Sciatic nerve (tissue), 2 donors: ENCODE measurements at regions not wholly inside any gene's neighbourhood (a gene's known extent, or its start where the extent isn't known, plus 50 kb on each side); places are given as distances from the start of the nearest gene placed in this dataset.
"Not testable (repeated sequence)": the region's sequence is repeated elsewhere in the genome, so short reads cannot be mapped to it uniquely, and the experiment has no call there.

Source experiments
- ATAC-seq: fragments of 200-7000 bp; cut with Tn5 transposase; one replicate; pipeline ENCODE4 v1.9.1; 2020; ENCODE audit warnings: mild to moderate bottlenecking, moderate library complexity
- DNase-seq: peaks from one replicate; pipeline ENCODE4 v3.0.0-alpha.2; 2020; ENCODE audit warnings: low spot score
- intact Hi-C: fragments of 100-400 bp; cut with DNase I; formaldehyde crosslinking; loops from one replicate; pipeline ENCODE4 v1.14.2; 2022
- donor health status: DM: no; HTN: no; CAD: no.
- donor health status: DM: no; HTN: no; CAD: no.

DNA sequence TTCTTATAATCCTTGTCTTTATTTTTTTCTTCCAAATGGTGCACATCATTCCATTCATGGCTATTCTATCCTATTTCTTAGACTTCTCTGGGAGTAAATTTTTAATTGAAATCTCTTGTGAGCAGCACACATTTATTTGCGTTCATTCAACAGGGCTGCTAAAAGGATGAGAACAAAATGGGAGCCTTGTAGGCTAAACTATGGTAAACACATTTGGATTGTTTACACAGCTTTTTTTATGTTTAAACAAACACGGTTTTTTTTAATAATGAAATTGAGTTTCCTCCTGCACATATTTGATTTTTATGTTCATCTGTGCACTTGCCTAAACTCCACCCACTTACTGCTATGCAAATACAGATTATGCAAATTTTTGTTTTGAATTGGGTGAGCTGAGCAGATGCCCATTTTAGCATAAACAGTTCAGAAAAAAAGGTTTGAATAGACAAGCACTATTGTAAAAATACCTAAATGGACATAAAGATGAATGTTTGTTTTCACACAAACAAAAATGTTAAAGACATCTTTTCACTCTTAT is 92.0 kb downstream of the OLIG3 start:
- intact Hi-C loops: no loop called here
- no peak for DNase-seq
- ATAC-seq: no peak

DNA sequence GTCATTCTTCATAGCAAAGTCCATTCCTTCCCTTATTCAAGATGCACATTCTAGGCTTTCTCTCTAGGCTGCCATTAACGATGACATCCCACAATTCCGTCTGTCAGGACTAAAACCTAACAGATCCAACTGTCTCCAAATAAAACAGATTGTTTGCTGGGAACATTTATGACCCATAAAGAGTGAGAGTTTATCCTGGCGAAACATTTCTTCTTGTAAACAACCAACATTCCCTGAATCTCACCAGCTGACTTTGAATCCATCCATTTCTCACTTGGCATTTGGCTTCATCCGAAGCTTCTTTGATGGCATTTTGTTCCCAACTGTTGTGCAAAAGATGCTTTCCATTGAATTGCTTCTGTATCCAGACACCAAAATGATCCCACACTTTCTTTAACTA is 93.1 kb downstream of the OLIG3 start:
- DNase-seq (no peak), ATAC-seq (no peak)
- intact Hi-C loops: no loop called here

- intact Hi-C loops: no loop called here
- DNase-seq: no peak
- no peak for ATAC-seq
Observed at GRCh38 chr6:137399881-137400443, 94.2 kb downstream of the OLIG3 start.

- no peak for ATAC-seq
- DNase-seq: no peak
- intact Hi-C loops: no loop called here
Observed at GRCh38 chr6:137395316-137395715, 98.9 kb downstream of the OLIG3 start.

DNA sequence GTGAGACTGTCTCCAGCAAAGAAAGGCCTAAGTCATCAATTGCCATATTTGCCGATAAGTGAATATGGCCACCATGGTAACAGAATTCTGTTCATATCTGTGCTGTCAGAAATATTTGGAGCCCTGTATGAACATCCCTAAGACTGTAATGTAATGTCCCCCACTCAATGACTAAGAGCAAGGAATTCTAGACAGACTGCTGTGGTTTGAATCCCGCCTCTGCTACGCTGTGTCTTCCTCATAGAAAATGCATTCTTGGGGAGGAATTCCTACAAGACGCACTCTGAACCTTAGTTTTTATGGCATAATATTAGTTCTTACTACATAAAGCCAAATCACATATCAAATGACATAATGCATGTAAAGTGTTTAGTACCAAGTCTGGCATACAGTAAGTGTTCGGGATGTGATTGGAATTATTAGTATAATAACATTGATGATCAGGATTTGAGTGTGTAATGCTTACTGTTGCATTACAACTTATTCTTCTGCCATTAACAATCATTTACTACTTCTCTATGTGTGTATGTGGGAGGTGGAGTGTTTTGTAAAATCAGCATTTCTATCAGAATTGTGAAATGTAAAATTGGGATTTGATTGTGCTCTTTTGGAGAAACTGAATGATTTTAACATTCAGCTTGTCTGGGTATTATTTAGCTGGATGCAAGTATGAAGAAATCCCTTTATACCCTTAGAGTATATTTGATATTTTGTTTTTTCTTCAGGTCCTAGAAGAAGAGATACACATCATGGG is 103.0 kb downstream of the OLIG3 start:
- DNase-seq (no peak), ATAC-seq (no peak)
- intact Hi-C loops: no loop called here

DNA sequence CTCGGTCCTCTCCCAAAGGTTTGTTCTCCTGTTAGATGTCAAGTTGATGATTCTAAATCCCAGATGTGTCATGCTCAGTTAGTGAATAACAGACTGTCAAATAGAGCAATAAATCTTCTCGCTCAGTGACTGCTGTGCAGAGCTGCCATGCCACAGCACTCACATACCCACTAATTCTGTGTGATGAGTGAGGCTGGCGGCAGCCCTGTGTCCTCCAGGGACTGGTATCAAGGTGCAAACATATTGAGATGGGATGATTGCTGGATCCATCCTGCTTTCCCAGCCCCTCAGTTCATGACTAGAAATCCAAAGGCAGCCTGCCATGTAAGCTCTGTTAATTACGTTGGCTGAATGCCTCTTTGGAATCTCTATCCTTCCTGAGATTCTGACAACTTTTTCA is 103.9 kb downstream of the OLIG3 start:
- no peak for DNase-seq
- intact Hi-C loops: no loop called here
- ATAC-seq: no peak

- intact Hi-C loops: no loop called here
- no peak for ATAC-seq
- no peak for DNase-seq
Observed at GRCh38 chr6:137389150-137389704, 105.0 kb downstream of the OLIG3 start.

DNA sequence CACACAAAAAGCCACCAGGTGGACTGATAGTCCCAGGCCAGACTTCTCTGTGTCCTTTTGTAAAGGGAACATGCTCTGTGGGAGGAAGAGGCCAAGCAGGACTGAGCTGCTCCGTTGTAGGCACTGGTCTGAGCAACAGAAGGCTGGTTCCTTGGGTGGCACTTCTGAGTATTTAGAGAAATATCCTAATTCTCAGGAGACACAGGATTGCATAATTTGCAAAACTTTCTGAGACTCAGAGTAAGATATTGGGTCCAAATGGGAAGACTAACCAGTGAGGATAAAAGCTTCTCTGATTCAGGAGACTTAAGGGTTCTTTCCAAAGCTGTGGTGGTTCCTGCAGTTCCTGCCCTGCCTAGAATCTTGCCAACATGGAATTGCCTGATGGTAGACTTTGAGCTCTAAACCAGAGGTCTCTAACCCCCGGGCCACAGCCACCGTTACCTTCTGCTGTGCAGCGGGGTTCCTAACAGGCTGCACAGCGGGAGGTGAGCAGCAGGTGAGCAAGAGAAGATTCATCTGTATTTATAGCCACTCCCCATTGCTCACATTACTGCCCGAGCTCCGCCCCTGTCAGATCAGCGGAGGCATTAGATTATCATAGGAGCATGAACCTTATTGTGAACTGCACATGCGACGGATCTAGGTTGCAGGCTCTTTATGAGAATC is 107.0 kb downstream of the OLIG3 start:
- ATAC-seq: no peak
- DNase-seq: no peak
- intact Hi-C loops: no loop called here

DNA sequence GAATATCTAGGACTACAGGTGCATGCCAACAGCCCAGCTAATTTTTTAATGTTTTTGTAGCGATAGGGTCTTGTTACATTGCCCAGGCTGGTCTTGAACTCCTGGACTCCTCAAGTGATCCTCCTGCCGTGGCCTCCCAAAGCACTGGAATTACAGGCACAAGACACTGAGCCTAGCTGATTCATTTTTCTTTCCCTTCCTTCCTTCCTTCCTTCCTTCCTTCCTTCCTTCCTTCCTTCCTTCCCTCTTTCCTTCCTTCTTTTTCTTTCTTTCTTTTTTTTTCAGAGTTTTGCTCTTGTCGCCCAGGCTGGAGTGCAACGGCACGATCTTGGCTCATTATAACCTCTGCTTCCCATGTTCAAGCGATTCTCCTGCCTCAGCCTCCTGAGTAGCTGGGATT is 110.9 kb downstream of the OLIG3 start:
- DNase-seq, intact Hi-C loops, ATAC-seq: not testable (repeated sequence)

DNA sequence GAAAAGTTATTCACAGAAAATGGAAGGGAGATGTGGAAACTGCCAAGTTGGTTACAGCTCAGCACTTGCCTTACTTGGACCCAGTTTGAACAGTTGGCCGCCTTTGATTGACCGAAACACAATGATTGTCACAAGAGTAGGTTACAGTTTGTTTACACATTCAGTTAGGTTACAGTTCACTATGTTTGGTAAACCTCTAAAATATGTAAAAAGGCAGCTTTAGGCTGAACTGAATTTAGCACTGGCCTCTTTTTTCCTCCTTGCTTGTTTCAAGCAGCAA is 116.2 kb downstream of the OLIG3 start:
- ATAC-seq (no peak), DNase-seq (no peak)
- intact Hi-C loops: no loop called here

GRCh38 chr6:137373296-137373695 is 120.9 kb downstream of the OLIG3 start:
- ATAC-seq (no peak), DNase-seq (no peak)
- intact Hi-C loops: no loop called here

DNA sequence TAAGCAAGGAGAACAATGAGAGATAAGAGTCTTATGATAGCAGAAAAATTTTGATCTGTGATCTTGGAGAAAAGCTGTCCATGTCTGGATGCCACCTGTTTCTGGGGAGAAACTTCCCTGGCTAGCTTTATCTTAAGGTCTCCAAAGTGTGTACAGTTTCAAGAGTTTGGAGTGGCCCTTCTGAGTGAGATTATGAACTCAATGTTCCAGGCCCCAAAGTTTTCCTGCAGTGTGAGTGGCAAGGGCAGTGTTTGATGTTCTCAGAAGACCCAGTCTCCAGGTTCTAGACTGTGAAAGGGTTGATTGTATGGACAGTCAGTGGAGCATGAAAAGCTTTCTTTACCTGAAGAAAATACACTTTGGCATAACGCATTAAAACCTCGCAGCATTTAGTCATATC is 121.7 kb downstream of the OLIG3 start:
- intact Hi-C loops: no loop called here

DNA sequence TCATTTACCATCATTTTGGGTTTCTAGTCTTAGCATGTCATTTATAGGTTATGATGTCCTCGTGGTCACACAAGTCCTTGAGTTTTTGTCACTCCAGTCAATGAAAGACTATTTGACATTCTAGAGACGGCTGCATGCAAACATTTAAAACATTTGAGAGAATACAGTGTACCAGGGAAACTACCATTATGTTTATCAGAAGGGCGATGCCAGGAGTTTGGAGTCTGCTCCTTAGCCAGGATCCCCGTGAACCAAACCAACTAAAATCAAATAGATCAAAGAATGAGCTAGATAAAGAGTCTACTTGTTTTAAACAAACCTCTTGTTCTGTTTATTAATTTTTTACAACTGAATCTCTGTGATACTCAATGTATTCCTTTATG is 122.6 kb downstream of the OLIG3 start:
- intact Hi-C loops: no loop called here
- no peak for DNase-seq
- no peak for ATAC-seq

More for the DNA sequence above, 121.7 kb downstream of the OLIG3 start:
- ATAC-seq: no peak
- no peak for DNase-seq

DNA sequence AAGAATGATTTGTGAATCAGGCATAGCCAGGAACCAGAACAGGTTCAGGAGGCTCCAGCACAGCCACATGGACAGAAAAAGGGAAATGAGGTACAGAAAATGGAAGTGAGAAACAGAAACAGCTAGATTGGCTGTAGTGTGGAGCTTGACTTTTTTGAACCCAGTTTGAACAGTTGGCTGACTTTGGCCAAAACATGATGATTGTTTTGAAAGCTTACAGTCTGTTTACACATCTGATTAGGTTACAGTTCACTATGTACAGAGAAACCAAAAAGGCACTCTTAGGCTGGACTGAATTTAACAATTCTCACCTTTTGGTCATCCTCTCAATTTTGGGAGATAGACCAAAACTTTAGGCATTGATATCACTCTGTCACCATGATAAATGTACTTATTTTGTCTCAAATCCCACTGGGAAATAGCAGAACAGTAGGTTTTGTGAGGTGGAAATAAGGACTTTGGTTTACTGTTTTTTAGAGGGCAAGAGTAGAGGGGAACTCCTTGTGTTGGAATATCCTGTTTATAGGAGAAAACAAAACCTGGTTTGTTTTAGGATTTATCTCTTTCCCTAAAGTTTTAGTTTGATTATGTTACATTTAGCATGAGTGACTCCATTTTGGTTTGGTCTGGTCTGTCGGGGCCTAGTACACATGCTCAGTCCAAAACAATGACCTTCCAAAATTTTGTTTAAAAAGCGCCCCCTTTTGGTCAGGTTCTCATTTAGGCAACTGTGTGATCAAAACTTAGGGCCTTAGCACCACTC is 123.1 kb downstream of the OLIG3 start:
- intact Hi-C loops: no loop called here
- DNase-seq: no peak
- ATAC-seq: no peak

- intact Hi-C loops: loop anchor here (2.0 kb wide), 1 partner anchor 54 kb away; no protein-coding TSS in a partner anchor
- ATAC-seq (no peak), DNase-seq (no peak)
Observed at GRCh38 chr6:137369136-137369535, 125.1 kb downstream of the OLIG3 start.

DNA sequence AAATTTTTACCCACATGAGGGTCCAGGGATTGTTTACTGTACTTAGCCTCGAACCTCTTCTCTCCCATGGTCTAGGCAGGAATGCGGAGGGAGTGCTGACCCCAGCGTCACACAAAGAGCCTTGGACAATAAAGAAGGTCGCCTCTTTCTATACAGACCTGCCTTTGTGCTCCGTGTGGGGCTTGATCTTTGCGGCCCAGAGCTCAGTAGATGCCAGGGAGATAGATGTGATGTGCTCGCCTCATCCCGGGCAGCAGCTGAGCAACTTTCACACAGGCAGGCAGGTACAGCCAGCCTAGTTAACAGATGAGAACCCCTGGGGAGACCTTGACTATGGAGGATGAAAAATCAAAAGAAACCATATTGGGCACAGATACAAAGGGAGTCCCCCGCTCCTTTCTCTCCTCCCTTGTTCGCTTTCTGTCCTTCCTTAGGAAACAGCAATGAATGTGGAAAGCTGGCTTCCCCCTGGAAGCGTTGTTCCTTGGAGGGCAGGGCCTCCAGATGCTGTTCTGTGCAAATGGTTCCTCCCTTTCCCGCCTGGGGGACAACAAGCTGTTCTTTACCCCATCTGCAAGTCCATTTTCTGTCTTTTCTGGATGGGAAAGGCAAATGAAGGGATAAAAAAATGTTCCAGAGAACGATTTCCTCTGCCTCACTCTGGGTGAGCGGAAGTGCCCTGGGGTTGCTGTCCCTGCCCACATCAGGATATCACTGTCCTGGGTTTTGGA is 128.3 kb downstream of the OLIG3 start:
- DNase-seq (no peak), ATAC-seq (no peak)
- intact Hi-C loops: no loop called here

GRCh38 chr6:137363805-137364138 is 130.4 kb downstream of the OLIG3 start:
- intact Hi-C loops: no loop called here
- ATAC-seq (no peak), DNase-seq (no peak)

DNA sequence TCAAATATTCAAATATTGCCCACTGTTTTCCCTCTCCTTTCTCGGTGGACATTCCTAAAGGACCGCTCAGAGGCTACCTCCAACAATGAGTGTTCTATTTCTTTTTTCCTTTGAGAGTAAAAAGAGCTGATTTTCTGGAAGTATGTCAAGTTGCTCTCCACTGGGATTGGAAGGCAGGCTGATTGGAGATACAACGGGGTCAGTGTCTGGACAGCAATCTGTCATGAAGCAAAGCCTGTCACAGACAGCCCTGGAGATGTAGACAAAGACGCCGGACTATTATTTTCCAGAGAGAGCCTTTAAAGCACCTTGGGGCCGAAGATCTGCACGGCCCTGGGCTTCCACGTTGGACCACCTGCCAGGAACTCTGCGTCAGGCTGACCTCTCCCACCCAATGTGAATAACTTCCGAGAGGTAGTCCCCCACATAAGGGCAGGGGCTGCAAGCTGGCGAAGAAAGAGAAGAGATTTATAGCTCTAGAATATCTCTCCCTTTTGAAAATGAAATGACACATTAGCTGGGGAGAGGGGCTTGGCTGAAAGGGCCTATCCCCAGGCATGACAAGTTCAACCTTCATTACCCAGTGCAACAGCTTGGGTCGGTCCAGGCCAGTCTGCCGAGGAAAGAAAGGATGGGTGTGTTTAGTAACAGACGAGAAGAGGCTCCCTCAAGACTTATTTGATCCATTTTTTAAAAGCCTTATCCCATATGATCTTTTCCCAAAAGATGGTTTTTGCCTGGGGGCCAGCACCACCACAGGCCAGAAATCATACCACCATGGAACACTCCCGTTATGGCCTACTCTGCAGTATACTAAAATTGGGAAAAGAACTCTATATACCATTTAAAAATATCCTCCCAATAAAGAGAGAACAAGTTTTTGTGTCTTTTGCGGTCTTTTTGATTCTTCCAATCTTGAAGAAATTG is 131.1 kb downstream of the OLIG3 start:
- intact Hi-C loops: no loop called here
- peak; percentile 44 for ATAC-seq
- DNase-seq: no peak
